GM12864 (cell line): ENCODE measurements at regions not wholly inside any gene's neighbourhood (a gene's known extent, or its start where the extent isn't known, plus 50 kb on each side); places are given as distances from the start of the nearest gene placed in this dataset.
"Not testable (repeated sequence)": the region's sequence is repeated elsewhere in the genome, so short reads cannot be mapped to it uniquely, and the experiment has no call there.

Experiments
- DNase-seq: peaks from one replicate; pipeline ENCODE4 v3.0.0-alpha.2; 2011; ENCODE audit warnings: low read depth
- H3K4me3 ChIP-seq: 2 replicates; pipeline ENCODE4 v1.5.1; 2011; ENCODE audit warnings: mild to moderate bottlenecking, low read depth, low read length, control low read depth
- TF ChIP-seq, protein P1 (sequence below): IDR thresholded peaks from 2 replicates; pipeline ENCODE4 v1.5.1; 2011; ENCODE audit warnings: low read depth, mild to moderate bottlenecking, moderate library complexity, low read length, control low read depth, inconsistent platforms; ENCODE audit errors: missing control alignments

DNA sequence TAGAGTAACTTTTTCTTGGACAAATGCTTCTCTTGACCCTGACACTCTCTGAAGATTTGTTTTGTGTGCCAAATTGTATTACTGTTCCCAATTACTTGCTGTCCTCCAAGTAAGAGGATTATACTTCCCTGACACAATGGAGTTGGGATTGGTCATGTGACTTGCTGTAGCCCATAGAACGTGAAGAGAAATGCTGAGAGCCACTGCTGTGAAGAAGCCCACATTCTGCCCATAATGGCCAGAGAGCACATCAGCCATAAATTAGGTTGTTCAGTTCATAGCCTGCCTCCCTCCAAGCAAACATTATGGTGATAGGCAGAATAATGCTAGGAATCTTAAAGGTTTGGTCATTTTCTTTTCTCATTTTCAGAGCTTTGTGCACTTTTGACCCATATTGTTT, 198.9 kb downstream of the SPATA31A1 start:
- DNase-seq, H3K4me3 ChIP-seq: not testable (repeated sequence)

DNA sequence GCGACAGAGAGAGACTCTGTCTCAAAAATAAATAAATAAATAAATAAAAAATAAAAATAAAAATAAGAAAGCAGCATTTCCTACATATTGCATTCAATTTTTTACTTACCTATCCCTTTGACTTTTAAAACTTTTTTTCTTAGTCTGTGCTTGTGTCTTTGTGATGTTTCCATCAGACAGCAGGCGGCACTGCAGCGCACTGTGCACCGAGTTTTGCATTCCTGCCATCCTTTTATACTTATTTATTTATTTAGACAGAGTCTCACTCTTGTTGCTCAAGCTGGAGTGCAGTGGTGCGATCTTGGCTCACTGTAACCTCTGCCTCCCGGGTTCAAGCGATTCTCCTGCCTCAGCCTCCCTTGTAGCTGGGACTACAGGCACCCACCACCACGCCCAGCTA, 203.9 kb downstream of the SPATA31A1 start:
- TF ChIP-seq, protein P1, sequence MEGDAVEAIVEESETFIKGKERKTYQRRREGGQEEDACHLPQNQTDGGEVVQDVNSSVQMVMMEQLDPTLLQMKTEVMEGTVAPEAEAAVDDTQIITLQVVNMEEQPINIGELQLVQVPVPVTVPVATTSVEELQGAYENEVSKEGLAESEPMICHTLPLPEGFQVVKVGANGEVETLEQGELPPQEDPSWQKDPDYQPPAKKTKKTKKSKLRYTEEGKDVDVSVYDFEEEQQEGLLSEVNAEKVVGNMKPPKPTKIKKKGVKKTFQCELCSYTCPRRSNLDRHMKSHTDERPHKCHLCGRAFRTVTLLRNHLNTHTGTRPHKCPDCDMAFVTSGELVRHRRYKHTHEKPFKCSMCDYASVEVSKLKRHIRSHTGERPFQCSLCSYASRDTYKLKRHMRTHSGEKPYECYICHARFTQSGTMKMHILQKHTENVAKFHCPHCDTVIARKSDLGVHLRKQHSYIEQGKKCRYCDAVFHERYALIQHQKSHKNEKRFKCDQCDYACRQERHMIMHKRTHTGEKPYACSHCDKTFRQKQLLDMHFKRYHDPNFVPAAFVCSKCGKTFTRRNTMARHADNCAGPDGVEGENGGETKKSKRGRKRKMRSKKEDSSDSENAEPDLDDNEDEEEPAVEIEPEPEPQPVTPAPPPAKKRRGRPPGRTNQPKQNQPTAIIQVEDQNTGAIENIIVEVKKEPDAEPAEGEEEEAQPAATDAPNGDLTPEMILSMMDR = peak; percentile 32
- DNase-seq, H3K4me3 ChIP-seq: not testable (repeated sequence)

DNA sequence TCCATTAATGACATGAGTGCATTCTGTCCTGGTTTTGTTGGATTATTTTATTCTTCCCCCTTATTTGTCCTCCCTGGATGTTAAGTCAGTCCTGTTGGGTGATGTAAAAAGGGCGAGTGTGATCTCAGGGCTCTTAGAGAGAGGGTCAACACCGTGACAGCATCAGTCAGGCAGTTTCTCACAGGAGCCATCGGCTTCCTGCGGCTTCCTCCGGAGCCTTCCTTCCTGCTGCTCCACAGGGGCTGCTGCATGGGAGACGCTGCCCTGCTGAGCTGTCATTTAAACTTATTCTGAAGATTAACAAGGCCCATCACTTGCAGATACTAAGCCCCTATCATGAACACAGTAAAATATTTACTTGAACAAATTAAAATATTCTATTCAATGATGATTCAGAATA, 211.3 kb downstream of the SPATA31A1 start:
- not testable (repeated sequence) for H3K4me3 ChIP-seq, DNase-seq

DNA sequence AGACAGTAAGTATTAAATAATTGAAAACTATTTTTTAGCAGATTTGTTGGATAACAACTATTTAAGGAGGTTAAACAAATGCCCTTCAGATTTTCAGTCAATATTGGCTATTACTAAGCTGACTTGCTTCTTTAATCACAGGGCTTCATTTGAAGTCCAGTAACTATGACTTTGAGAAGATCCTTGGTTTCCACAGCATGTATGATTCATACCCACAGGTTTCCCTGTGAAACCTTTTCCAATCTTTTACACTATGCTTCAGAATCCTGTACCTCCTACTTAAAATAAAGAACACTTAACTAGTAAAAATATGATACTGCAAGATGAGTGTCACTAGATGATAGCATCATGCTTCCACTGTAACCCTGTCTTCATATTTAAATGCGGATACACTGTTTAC, 211.9 kb downstream of the SPATA31A1 start:
- not testable (repeated sequence) for DNase-seq, H3K4me3 ChIP-seq

DNA sequence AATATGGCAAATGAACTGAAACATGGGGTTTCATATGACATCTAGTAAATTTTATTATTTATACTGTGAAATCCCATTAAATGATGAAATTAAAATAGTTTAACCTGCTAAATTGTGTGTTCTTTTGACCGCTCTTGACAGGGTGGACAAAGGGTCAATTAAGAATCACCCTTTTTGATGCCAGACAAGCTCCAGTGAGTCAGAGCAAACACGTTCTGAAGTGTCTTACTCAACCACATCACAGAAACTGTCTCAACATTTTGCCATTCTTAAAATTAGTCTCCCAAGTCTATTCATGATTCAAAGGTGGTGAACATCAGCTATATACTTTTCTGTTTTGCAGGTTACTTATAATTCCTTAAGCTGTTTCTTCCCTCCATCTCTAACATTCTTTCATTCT, 213.4 kb downstream of the SPATA31A1 start:
- DNase-seq, H3K4me3 ChIP-seq: not testable (repeated sequence)

DNA sequence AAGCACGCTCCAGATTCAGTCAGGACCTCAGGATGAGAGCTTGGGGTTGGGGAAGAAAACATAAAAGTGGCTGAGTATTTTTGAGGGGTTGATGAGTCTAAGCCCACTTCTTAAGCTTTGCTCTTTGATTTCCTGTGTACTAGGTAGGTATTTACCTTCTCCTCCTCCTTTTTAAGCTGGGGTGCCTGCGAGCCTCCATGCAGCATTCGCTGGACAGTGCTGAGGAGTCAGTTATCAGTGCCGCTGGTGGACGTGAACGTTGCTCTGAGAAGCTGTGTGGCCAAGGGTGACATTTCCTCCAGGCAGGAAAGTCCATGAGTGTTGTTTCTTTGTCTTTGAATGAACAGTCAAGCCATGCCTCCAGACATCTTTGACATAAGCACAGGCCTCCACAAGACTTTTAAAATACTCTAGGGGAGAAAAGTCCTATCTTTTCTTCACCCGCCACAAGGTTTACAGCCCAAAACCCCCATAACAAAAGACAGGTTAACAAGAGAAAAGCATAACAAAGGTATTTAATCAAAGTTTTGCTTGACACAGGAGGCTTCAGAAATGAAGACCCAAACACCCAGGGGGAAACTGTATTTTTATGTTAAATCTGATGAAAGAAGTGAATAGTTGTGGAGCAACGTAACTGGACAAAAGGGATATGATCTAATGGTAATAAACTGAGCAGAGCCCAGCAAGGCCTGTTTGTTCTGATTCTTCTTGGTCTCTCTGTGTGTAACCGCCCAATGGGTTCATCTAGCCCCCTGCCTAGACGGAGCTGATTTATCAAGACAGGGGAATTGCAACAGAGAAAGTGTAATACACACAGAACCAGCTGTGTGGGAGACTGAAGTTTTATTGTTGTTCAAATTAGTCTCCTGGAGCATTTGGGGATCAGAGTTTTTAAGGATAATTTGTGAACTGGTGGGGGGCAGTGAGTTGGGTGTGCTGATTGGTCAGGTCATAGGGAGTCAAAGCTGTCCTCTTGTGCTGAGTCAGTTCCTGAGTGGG, 217.9 kb downstream of the SPATA31A1 start:
- not testable (repeated sequence) for H3K4me3 ChIP-seq, DNase-seq

DNA sequence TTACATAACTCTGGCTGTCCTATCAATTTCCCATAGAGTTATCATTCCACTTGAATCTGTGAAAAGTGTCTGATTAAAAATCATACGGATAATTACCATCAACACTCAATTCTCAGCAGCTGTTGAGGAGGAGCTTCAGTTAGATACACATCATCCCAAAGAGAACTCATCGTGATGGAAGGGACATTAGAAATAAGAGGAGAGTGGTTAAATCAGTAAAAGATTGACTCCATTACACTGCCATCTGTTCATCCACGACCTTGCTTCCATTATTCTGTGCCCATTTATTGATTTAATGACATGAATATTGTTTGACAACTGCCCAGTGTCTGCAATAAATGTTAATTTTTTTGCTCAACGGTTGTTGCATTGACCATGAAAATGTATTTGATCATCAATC, 223.5 kb downstream of the SPATA31A1 start:
- DNase-seq, H3K4me3 ChIP-seq: not testable (repeated sequence)

DNA sequence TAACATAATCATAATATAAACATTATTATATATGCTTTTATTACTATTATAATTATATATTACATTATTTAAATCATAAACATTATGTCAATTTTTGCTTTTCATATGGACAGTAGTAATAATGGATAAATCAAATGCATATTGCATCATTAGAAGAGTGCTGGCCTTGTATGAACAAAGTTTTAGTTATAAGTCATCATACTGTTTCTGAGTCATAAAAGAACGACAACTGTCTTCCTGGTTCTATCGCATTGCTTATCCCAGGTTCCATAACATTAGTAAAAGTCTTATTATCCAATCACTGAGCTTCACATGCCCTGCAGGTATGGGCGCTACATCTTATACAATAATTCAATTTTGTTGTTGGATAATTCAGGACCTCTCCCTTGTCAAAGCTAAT, 225.8 kb downstream of the SPATA31A1 start:
- DNase-seq, H3K4me3 ChIP-seq: not testable (repeated sequence)

DNA sequence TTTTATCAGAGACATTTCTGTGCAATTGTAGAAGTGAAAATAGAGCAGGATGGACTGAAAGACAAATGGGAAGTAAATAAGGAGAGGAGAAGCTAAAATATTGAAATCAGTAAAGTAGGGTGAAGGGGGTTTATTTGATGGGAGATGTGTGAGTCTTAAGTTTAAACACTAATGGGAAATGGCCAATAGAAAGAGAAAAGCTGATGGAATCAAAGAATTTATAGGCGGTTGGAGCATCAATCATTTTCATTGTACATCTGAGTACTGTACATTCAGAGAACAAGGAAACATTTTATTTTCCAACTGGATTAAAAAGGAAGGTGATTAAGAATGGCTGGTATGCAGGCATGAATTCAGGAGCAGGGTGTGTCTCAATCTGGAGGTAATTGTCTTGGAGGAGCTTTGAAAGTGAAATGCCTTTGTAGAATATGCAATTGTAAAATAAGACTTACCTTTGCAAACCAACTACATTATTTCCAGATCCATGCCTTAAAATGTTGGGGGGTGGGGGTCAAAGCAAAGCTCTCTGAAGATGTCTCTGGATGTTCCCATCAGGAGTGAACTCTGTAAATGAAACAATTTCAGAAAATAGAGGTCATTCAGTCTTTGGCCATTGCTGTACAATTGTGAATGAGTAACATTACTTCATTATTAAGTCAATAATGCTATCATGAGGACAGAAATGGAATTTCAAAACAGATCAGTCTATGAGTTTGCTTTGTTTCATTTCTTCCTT, 227.4 kb downstream of the SPATA31A1 start:
- DNase-seq, H3K4me3 ChIP-seq: not testable (repeated sequence)

DNA sequence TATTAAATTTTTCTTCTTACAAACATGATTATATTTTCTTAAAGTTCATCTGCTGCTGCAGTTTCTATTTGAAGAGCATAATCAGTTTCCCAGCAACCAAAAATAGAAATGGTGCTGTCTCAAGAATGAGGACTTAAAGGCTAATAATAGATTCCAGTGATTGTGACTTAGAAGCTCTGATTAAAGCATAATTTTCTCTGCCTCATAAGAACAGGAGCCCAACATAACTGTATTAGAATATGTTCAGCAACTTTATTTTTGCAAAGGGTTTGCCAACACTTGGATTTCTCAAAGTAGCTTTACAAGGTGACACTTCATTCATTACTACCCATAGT, 227.9 kb downstream of the SPATA31A1 start:
- not testable (repeated sequence) for DNase-seq, H3K4me3 ChIP-seq

DNA sequence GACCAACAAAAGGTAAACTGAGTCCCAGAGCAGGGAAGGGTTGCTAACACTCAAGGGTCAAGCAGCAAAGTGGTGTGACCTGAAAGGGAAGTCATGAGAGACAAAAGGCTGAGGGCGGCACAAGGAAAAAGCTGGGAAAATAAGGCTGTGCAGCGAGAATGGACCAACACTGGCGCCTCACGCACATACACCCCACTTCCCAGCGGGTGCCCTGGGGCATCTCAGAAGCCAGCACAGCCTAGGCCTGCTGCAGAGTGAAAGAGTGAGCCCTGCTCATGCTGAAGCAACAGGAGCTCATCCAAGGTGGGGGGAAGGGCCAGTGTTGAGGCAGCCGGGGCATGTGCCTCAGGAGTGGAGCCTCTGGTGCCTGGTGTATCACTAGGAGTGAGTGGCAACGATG, 229.8 kb downstream of the SPATA31A1 start:
- DNase-seq, H3K4me3 ChIP-seq: not testable (repeated sequence)

DNA sequence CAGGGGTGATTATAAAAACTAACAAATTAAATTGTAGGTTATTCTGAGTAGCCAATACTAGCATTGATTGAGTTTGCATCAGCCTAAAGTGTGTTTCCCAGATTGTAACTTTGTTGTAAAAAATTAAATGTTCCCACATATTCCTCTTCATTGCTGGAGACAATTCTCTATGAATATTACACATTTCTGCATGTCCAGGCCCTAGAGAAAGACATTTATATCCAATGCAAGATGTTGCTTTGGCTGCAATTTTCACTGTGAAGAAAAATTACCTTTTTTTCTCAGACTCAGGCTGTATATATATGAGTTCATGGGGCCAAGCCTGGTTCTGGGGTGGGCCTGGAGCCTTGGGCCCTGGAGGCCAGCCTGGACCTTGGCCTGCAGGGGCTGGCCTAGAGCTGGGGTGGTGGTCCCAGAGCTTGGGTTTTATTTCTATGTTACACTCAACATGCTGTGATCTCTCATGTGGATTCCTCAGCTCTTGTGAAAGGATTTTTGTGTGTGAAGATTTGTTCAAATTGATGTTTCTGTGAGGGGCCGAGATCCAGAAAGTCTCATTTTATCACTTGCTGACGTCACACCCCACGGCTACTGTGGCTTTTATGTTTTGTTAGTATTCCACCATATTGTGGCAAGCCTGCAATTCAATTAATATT, 232.5 kb downstream of the SPATA31A1 start:
- no peak for DNase-seq
- no peak overlapping the region for H3K4me3 ChIP-seq
- TF ChIP-seq, protein P1 = no peak
